AG04449 (cell line): ENCODE measurements at regions not wholly inside any gene's neighbourhood (a gene's known extent, or its start where the extent isn't known, plus 50 kb on each side); places are given as distances from the start of the nearest gene placed in this dataset.
"Not testable (repeated sequence)": the region's sequence is repeated elsewhere in the genome, so short reads cannot be mapped to it uniquely, and the experiment has no call there.

Experiments used
- CTCF ChIA-PET: fragments of 350-600 bp; formaldehyde crosslinking; extraction: SDS; loops from one replicate; lab custom pipeline; 2021; ENCODE audit warnings: antibody characterized with exemption; lab: Yijun Ruan, JAX
- POLR2A ChIA-PET: fragments of 400-600, 350-600 bp; formaldehyde crosslinking; extraction: SDS; loops from one replicate; lab custom pipeline; 2020; ENCODE audit warnings: antibody characterized with exemption, inconsistent platforms; lab: Yijun Ruan, JAX
- DNase-seq: peaks from one replicate; pipeline ENCODE4 v3.0.0-alpha.2; 2010; ENCODE audit warnings: low read depth, low spot score
- H3K4me3 ChIP-seq: 2 replicates; pipeline ENCODE4 v1.5.1; 2011; ENCODE audit warnings: low read depth, mild to moderate bottlenecking, control low read depth, low read length
- CTCF ChIP-seq: IDR thresholded peaks from one replicate; pipeline ENCODE4 v1.5.1; 2011; ENCODE audit warnings: mild to moderate bottlenecking, moderate library complexity, low read length, control low read depth, inconsistent platforms; ENCODE audit not compliant: insufficient read depth; ENCODE audit errors: missing control alignments

GRCh38 chr5:10106285-10106684 is 143.4 kb downstream of the ATPSCKMT start:
- no peak for DNase-seq
- no peak overlapping the region for H3K4me3 ChIP-seq
- ChIA-PET POLR2A (no interaction called here), CTCF (interaction anchor here (1.0 to 1.6 kb wide), 2 partner anchors 331 to 563 kb away, joined by 3 to 9 read pairs; no protein-coding TSS in a partner anchor)
- TF ChIP-seq CTCF = no peak

- DNase-seq = no peak
- no peak for TF ChIP-seq CTCF
- ChIA-PET CTCF (no interaction called here), POLR2A (no interaction called here)
- no peak overlapping the region for H3K4me3 ChIP-seq
These were observed 146.8 kb downstream of the ATPSCKMT start for GRCh38 chr5:10102706-10103497.

GRCh38 chr5:10102235-10102634 is 147.5 kb downstream of the ATPSCKMT start:
- CTCF ChIA-PET, H3K4me3 ChIP-seq, DNase-seq, POLR2A ChIA-PET: not testable (repeated sequence)

- no peak overlapping the region for H3K4me3 ChIP-seq
- CTCF ChIA-PET = no interaction called here
- POLR2A ChIA-PET = no interaction called here
- no peak for TF ChIP-seq CTCF
- DNase-seq = no peak
These were observed 150.1 kb downstream of the ATPSCKMT start for GRCh38 chr5:10099548-10099947.

- CTCF ChIA-PET = no interaction called here
- POLR2A ChIA-PET = no interaction called here
- no peak for TF ChIP-seq CTCF
- DNase-seq = no peak
- H3K4me3 ChIP-seq = no peak overlapping the region
These were observed 158.0 kb downstream of the ATPSCKMT start for GRCh38 chr5:10091701-10092100.

- TF ChIP-seq CTCF = no peak
- ChIA-PET CTCF (interaction anchor here (1.0 kb wide), 1 partner anchor 315 kb away, joined by 3 read pairs; no protein-coding TSS in a partner anchor), POLR2A (no interaction called here)
- no peak for DNase-seq
- no peak overlapping the region for H3K4me3 ChIP-seq
These were observed 159.6 kb downstream of the ATPSCKMT start for GRCh38 chr5:10090074-10090473.
